ENCODE measurements at regions not wholly inside any gene's neighbourhood (a gene's known extent, or its start where the extent isn't known, plus 50 kb on each side); places are given as distances from the start of the nearest gene placed in this dataset.
"Not testable (repeated sequence)": the region's sequence is repeated elsewhere in the genome, so short reads cannot be mapped to it uniquely, and the experiment has no call there.

DNA sequence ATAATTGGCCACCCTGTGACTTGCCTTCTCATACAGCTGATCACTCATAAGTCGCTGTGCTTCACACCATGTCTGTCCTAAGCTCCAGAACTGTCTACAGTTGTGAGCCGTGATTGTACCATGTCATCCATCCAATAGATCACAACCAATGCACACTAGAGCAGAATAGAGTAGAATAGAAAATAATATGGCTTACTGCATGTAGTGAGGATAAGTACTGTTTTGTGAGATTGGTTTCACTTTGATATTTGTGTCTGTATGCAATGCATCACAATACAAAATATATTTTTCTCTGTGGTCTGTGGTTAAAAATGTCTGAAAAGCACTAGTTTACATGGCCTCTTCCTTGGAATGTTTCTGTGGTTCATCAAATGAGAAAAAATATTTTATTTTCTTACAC, 237.6 kb upstream of the PRKD1 start:
- DNase-seq = no peak

DNA sequence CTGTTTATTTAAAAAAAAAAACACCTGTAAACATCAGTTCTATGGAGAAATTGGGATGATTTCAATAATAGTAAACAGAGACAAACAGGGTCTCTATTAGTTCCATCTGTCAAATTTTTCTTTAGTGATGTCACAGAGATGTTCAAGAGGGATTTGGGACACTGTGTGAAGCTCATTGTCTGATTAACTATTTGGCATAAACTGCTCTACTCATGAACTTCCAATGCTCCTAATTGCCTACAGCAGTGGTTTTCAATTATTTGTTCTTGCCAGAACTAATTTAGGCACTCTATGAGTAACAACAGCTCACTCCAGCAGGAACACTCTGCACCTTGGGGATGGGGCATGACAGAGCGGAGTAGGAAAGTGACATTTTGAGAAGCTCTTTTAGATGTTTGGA, 250.1 kb upstream of the PRKD1 start:
- no peak for DNase-seq

GRCh38 chr14:30179381-30180130, 251.9 kb upstream of the PRKD1 start:
- no peak for DNase-seq

GRCh38 chr14:30180219-30180618, 252.6 kb upstream of the PRKD1 start:
- DNase-seq = no peak

GRCh38 chr14:30185832-30186231, 258.2 kb upstream of the PRKD1 start:
- DNase-seq = no peak

DNA sequence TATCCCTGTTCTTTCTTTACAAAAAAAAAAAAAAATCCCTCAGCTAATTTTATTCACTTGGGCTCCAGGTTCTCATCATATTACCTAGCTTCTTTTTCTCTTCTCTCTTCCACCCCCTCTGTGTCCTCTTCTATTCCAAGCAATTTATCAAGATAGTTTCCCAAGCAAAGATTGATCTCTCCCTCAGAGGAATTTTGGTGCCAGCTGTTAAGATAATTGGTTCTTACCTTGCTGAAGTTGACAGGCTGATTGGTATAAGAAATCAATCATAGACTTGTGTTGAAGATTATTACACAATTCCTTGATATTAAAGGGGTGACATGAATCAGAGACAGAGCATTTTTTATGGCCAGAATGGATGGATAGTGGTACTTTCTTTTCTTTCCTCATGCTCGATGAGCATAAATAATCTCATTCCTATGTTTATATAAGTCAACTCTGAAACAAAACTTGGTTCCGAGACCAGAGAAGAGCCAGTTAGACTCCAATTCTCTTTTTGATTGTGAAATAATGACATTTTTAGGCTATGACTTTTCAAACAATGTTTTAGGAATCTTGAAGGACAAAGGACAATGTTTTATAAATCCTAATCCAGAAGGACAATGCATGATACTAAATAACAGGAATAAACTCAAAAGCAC, 264.1 kb upstream of the PRKD1 start:
- no peak for DNase-seq

- DNase-seq = no peak
Measured at GRCh38 chr14:30193101-30193500, 265.5 kb upstream of the PRKD1 start.

DNA sequence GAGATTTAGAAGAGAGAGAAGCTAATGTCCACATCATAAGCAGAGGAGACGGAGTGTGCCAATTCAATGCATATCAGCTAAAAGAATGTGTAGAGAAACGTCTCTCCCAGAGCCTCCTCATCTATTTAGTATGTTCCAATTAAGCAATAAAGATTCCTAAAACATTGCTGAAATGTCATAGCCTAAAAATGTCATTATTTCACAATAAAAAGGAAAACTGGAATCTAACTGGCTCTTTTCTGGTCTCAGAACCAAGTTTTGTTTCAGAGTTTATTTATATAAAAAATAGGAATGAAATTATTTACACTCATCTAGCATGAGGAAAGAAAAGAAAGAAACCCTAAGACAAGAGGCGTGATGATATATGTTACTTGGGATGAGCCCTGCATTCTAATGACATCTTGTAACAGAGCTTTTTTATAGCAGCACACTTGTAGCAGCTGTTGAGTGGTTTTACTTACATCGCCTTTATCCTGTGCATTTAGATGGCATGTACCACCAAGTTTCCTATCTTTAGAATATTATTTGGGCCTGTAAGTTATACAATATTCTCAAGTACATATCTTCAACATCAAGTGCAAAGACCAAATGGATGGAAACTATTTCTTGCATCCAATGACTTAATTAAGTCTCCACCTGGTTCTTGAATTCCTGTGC, 266.3 kb upstream of the PRKD1 start:
- no peak for DNase-seq

DNA sequence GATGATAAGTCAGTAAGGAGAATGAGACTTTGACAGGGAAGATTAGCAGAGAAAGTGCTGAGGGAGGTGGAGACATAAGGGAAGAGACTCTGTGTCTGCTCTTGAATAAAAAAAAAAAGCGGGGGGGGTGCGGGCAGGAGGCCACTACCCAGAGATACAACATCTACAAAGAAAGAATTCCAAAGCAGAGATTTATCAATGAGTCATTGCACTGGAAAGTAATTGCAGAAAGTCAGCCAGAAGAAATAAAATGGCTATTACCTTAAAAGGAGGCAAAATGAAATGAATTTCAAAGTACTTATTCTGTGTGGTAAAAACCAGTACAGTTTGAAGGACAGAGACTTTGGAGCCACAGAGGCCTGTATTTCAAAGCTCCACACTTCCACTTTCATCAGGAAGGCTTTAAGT, 267.1 kb upstream of the PRKD1 start:
- no peak for DNase-seq

GRCh38 chr14:30195941-30196340, 268.3 kb upstream of the PRKD1 start:
- no peak for DNase-seq

GRCh38 chr14:30196861-30197260, 269.2 kb upstream of the PRKD1 start:
- no peak for DNase-seq

DNA sequence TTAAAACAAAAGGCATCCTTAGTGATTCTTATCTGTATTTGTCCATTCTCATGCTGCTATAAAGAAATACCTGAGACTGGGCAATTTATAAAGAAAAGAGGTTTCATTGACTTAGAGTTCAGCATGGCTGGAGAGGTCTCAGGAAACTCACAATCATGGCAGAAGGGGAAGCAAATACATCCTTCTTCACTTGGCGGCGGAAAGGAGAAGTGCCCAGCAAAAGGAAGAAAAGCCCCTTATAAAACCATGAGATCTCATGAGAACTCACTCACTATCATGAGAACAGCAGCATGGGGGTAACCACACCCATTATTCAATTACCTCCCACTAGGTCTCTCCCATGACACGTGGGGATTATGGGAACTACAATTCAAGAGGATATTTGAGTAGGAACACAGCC, 271.1 kb upstream of the PRKD1 start:
- DNase-seq = not testable (repeated sequence)

GRCh38 chr14:30204431-30204980, 276.9 kb upstream of the PRKD1 start:
- DNase-seq = no peak

DNA sequence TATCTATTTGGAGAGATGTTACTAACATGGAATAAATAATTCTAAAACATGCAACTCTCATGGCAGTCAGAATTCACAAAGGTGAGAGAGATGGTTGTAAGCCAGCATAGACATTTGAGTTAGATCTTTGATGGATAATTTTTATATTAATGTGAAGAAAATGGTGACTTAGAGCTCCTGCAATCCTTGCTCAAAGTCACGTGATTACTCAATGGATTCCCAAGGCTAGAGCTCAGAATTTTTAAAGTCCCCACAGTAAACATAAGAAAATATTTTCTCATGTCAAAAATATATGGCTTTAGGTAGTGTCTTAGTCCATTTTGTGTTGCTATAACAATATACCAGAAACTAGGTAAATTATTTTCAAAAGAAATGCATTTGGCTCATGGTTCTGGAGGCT, 281.5 kb upstream of the PRKD1 start:
- no peak for DNase-seq

DNA sequence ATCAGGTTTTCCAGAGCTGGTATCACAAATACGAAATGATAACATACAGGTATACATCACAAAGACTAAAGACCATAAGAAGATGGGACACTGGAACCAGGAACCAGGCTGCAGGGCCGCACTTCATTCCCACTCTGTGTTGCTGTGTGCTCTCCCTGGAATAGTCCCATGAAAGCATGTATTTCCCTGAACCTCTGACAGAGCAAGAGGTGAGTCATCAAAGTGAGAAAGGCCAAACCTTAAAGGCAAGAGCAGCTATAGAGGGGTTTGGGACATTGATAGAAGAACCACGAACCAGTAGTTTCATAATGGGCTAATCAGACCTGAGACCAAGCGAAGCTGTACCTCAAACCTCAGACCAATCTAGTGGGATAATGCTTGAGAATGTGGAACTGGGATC, 283.0 kb upstream of the PRKD1 start:
- DNase-seq = no peak

DNA sequence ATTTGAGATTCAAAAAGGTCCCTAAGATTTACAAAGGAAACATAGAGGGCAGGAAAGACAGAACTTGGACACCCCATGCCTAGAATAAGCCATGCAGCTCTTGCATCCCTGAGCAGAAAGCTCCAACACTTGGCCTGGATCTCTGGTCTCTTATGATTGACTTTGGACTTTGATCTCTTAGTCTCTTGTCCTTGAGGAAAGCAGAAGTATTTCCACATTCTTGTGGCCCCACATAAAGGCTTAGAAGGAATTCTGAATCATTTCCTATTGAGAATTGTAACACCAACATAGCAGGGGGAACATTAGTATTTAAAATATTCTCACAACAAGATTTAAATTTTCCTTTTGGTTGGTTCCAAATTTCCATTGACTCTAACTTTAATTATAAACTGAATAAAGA, 283.7 kb upstream of the PRKD1 start:
- no peak for DNase-seq

DNA sequence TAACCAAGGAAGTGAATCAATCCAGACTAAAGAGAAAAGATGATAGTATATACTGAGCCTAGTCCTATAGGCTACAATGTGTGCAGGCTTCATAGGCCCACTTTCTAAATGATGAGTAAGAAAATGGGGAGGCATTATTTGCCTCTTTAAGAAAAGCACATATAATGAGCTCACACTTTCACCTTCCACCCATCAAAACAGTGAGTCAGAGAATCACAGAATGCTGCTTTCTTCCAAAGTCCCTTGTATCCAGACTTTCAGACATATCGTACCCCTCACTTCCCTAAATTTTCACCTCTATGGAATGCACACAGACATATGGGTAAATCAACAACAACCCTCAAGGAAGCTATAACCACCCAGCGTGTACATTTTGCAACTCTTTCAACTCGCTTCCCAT, 286.4 kb upstream of the PRKD1 start:
- no peak for DNase-seq

- no peak for DNase-seq
Measured at GRCh38 chr14:30214461-30215090, 286.9 kb upstream of the PRKD1 start.

- DNase-seq = no peak
Measured at GRCh38 chr14:30218907-30219306, 291.3 kb upstream of the PRKD1 start.

- DNase-seq = no peak
Measured at GRCh38 chr14:30221546-30221945, 293.9 kb upstream of the PRKD1 start.

GRCh38 chr14:30223385-30223785, 295.7 kb upstream of the PRKD1 start:
- no peak for DNase-seq

- DNase-seq = no peak
Measured at GRCh38 chr14:30223966-30224365, 296.3 kb upstream of the PRKD1 start.

- no peak for DNase-seq
Measured at GRCh38 chr14:30225176-30225575, 297.5 kb upstream of the PRKD1 start.

- DNase-seq = no peak
Measured at GRCh38 chr14:30227436-30227835, 299.8 kb upstream of the PRKD1 start.

All from activated T-cell treated with anti-CD3 and anti-CD28 coated beads, Interleukin-2, amount 50 U/mL, for 1 hour (primary cell).